Astrocyte of the cerebellum (primary cell): ENCODE measurements at regions not wholly inside any gene's neighbourhood (a gene's known extent, or its start where the extent isn't known, plus 50 kb on each side); places are given as distances from the start of the nearest gene placed in this dataset.

Experiments
- DNase-seq: peaks from one replicate; pipeline ENCODE4 v3.0.0-alpha.2; 2011; ENCODE audit warnings: low read depth
- H3K4me3 ChIP-seq: 2 replicates; pipeline ENCODE4 v1.5.1; 2011; ENCODE audit warnings: mild to moderate bottlenecking, low read depth, low read length, moderate library complexity
- CTCF ChIP-seq: IDR thresholded peaks from 2 replicates; pipeline ENCODE4 v1.5.1; 2012; ENCODE audit warnings: low read length, low read depth, moderate library complexity, mild to moderate bottlenecking; ENCODE audit errors: missing control alignments
- in situ Hi-C: cut with HindIII; loops from 2 replicates; pipeline ENCODE4 v1.10.0; 2017; ENCODE audit warnings: low sequenced_read_pairs

DNA sequence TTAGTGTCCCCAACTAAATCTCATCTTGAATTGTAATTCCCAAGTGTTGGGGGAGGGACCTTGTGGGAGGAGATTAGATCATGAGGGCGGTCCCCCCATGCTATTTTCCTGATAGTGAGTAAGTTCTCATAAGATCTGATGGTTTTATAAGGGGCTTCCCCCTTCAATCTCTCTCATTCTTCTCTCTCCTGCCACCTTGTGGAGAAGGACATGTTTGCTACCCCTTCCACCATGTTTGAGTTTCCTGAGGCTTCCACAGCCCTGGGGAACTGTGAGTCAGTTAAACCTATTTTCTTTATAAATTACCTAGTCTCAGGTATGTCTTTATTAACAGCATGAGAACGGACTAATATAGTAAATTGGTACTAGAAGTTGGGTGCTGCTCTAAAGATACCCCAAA, 365.6 kb downstream of the ANKRD7 start:
- in situ Hi-C loops: no loop called here
- H3K4me3 ChIP-seq: no peak overlapping the region
- no peak for DNase-seq
- TF ChIP-seq CTCF: peak; percentile 49

GRCh38 chr7:118602090-118602489, 377.6 kb downstream of the ANKRD7 start:
- TF ChIP-seq CTCF: no peak
- no peak for DNase-seq
- in situ Hi-C loops: no loop called here
- H3K4me3 ChIP-seq: no peak overlapping the region

GRCh38 chr7:118606602-118607001, 382.1 kb downstream of the ANKRD7 start:
- no peak overlapping the region for H3K4me3 ChIP-seq
- in situ Hi-C loops: no loop called here
- TF ChIP-seq CTCF: no peak
- DNase-seq: no peak

- no peak for TF ChIP-seq CTCF
- no peak overlapping the region for H3K4me3 ChIP-seq
- in situ Hi-C loops: no loop called here
- no peak for DNase-seq
Measured at GRCh38 chr7:118609207-118609606, 384.7 kb downstream of the ANKRD7 start.

DNA sequence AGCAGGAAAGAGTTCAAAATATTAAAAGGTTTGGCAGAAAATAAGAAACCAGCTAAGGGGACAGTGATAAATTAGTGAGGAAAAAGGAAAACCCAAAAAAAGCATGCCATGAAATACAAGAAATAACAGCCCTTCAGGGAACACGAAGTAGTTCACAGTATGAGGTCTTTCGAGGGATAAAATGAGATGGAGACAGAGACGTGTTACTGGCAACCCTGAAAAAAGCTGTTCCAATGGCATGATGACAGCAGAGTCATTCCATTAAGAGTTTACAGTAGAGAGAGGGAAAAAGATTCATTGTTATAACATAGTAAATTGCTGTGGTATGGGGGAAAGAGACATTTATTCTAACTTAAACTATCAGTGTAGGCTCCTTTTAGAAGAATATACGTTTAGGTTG, 391.2 kb downstream of the ANKRD7 start:
- TF ChIP-seq CTCF: no peak
- no peak for DNase-seq

GRCh38 chr7:118621810-118622360, 397.4 kb downstream of the ANKRD7 start:
- no peak overlapping the region for H3K4me3 ChIP-seq
- no peak for TF ChIP-seq CTCF
- in situ Hi-C loops: no loop called here
- DNase-seq: no peak

More for the DNA sequence above, 391.2 kb downstream of the ANKRD7 start:
- no peak overlapping the region for H3K4me3 ChIP-seq
- in situ Hi-C loops: no loop called here

- in situ Hi-C loops: no loop called here
Measured at GRCh38 chr7:118626739-118627138, 402.2 kb downstream of the ANKRD7 start.

More at GRCh38 chr7:118626739-118627138, 402.2 kb downstream of the ANKRD7 start:
- no peak for TF ChIP-seq CTCF
- no peak for DNase-seq
- H3K4me3 ChIP-seq: no peak overlapping the region
